GM21529 (cell line): ENCODE measurements at regions not wholly inside any gene's neighbourhood (a gene's known extent, or its start where the extent isn't known, plus 50 kb on each side); places are given as distances from the start of the nearest gene placed in this dataset.
A peak's percentile ranks its signal among the peaks of the same experiment; 100 is the strongest.
"Not testable (repeated sequence)": the region's sequence is repeated elsewhere in the genome, so short reads cannot be mapped to it uniquely, and the experiment has no call there.

Source experiments
- ATAC-seq: cut with Tn5 transposase; IDR thresholded peaks from one replicate; pipeline ENCODE4 v1.9.1; 2021; ENCODE audit not compliant: unreplicated experiment

DNA sequence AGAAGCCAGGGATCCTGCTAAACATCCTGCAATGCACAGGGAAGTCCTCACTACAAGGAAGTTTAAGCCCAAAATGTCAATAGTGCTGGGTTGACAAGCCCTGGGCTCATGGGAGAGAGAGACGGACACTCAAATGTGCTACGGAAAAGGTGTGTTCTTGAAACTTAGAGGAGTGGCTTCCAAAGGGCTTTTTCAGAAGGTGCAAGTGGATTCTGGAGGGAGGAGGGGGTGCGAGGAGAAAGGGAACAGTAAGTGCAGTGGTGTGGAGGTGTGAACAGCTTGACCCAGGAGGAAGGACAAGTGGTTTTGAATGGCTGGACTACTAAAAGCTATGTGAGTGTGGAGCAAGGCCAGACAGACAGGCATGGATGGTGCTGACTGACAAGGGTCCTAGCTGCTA lies 50.4 kb upstream of the CECR2 start:
- ATAC-seq, result no peak

DNA sequence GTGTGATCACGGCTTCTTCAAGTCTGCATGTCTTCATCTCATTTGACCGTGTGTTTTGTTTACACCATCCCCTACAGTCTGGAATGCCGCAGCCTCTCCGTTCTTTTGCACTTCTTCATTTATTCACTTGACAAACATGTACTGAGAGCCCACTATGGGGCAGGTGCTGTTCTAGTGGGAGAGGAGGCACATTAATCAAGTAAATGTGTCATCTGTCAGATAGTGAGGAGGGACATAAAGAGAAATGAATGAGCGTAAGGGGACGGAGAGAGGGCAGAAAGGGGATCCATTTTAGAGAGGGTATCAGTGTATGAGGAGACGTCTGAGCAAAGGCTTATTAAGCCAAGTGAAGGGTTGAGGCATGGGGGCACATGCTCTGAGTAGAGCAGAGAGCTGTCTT lies 54.0 kb upstream of the CECR2 start:
- ATAC-seq, result no peak

DNA sequence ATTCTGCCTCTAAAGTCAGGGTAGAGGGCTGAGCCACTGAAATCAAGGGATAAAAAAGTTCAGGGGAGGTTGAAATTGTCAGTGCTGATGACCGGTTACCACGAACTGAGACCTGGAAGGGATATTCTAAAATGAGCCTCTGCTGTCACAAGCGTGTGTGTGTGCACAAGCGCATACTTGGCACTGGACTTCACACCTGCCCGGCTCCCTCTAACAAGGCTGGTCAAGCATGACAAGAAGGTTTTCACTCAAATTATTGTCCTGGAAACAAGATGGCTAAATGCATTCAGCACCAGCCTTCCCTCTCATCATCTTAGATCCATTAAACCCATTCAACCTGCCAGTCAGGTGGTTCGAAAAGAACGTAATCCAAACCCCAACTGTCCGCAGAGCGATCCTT lies 54.8 kb upstream of the CECR2 start:
- ATAC-seq, result no peak

GRCh38 chr22:17313626-17314025 lies 55.6 kb upstream of the CECR2 start:
- no peak for ATAC-seq

DNA sequence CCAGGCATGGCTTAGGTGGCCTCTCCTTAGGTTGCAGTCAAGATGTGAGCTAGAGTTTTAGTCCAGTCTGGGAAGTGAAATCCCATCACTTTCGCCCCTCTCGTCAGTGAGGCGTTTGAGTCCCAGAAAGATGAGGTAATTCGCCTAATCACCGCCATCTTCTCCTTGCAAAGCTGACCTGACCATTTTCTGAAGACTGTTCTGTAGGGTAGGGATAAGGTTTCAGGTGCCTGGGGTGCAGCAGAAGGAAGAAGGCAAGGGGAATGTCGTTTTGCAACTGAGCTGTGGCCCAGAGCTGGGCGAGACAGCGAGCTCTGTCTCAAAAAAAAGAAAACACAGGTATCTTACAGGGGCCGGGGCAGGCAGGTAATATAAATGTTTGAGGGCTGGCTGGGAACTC lies 61.7 kb upstream of the CECR2 start:
- no peak for ATAC-seq

GRCh38 chr22:17305076-17305475 lies 64.2 kb upstream of the CECR2 start:
- ATAC-seq, result no peak

- peak; percentile 80 for ATAC-seq
These were observed 65.2 kb upstream of the CECR2 start for GRCh38 chr22:17303840-17304779.

GRCh38 chr22:17303441-17303839 lies 65.8 kb upstream of the CECR2 start:
- peak; percentile 17 for ATAC-seq

DNA sequence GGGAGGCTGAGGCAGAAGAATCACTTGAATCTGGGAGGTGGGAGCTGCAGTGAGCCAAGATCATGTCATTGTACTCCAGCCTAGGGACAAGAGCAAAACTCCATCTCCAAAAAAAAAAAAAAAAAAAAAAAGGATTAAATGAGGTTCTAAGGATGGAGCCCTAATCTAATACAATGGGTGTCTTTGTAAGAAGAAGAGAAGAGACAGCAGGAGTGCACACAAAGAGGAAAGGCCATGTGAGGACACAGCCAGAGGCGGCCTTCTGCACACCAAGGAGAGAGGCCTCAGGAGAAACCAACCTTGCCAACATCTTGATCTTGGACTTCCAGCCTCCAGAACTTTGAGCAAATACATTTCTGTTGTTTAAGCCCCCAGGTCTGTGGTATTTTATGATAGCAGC lies 66.6 kb upstream of the CECR2 start:
- ATAC-seq, result no peak

GRCh38 chr22:17300926-17301325 lies 68.3 kb upstream of the CECR2 start:
- no peak for ATAC-seq

- not testable (repeated sequence) for ATAC-seq
These were observed 70.3 kb upstream of the CECR2 start for GRCh38 chr22:17298805-17299502.

DNA sequence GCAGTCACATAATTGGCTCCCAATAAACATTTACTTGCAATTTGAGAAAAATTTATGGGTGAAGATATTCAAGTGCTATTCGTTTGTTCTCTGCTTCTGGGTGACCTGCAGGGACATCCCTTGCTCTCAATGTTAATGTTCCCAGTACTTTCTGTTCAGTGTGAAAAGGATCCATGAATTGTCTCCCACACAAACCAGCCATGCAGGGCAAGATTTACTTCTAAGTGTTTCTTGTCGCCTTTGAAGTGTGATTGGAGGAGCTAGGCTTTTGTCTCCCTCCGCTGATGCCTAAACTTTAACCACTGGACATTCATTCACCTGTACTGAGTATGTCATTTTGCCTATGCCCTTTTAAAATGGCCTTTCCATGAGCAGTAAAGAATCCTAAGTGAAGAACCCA lies 66.4 kb upstream of the ADA2 start:
- ATAC-seq, result no peak

DNA sequence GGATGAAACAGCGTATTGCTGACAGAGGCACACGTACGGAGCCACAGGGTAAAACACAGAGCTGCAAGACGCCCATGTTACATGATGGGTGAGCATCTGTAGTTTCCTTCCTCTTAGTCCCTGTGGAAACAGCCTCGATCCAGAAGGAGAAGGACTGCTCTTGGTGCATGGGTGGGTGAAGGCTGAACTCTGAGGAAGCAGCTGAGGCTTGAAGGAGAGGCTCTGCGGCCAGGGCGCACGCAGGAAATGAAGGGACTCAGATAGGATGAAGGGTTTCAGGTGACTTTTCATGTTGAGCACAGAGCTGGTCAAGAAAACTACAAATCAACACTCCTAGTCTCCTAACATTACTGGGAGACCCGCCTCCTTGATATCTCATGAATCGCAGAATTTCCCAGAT lies 65.7 kb upstream of the ADA2 start:
- ATAC-seq, result no peak

- no peak for ATAC-seq
These were observed 65.2 kb upstream of the ADA2 start for GRCh38 chr22:17284466-17284865.

- ATAC-seq, result not testable (repeated sequence)
These were observed 64.6 kb upstream of the ADA2 start for GRCh38 chr22:17283865-17284264.

DNA sequence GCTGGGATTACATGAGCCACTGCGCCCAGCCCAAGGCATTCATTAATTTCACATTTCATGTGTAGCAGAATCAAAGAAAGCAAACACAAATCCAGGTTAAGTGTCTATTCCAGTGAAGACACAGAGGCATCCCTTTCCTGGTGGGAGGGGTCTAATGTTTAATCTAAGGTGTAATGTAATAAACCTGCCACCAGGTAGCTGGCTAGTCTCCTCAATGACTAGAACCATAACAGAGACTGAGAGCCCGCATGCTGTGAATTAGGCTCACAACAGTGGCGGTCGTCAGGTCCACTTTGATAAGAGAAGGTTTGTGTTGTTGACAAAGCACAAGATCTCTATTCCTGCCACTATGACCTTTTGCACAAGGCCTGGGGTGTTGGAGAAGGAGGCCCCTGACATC lies 64.2 kb upstream of the ADA2 start:
- no peak for ATAC-seq

DNA sequence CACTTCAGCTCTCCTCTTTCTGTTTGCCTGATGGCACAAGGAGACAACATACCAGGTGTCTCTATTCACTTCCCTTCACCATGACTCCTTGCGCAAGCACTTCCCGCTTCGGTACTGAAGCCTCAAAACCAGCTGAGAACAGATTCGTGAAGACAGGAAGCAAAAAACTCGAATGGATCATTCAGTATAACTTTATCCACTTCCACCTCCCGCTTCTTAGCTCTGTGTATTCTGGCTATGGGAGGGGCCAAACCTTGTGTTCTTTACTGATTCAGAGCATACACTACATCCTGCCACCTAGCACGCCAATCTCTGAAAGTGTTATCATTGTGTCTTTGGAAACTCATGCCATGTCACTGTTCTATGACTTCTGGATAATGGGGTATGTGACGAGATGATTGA lies 62.2 kb upstream of the ADA2 start:
- ATAC-seq, result no peak

DNA sequence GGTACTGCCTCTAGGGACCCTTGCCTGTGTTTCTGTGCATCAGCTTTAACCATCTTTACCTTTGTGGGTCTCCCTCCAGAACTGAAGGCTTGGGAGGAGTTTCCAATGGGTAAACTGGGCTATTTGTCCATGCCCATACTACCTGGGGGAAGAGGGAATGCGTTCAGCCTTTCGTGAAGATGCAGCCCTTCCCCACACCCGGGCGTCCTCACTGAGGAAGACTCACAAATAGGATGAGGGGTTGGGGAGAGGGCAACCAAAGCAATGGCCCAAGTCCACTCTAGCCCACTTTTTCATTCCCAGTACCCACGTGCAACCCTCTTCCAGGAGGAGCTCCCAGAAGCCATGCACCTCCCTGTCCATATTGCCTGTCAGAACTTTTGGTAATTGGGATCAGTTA lies 61.8 kb upstream of the ADA2 start:
- no peak for ATAC-seq

- ATAC-seq, result no peak
These were observed 53.3 kb upstream of the ADA2 start for GRCh38 chr22:17272511-17272991.

DNA sequence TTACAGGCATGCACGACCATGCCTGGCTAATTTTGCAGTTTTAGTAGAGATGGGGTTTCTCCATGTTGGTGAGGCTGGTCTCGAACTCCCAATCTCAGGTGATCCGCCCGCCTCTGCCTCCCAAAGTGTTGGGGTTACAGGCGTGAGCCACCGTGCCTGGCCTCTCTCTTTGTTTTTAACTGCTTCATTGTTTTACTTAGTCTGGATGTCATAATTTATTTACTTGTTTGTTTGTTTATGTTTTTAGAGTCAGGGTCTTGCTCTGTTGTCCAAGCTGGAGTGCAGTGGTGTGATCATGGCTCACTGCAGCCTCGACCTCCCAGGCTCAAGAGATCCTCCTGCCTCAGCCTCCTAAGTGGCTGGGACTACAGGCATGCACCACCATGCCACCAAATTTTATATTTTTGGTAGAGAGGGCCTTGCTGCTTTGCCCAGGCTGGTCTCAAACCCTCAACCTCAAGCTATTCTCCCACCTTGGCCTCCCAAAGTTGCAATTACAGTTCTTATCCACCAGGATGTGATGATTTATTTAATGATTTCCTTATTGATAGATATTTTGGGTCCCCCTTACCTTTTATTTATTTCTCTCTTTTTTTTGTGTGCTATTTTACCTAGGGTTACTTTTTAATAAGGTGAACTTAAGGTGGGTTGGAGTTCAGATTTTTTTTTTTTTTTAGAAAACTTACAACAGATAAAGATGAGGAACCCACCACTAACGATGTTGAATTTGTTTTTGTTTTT lies 52.6 kb upstream of the ADA2 start:
- ATAC-seq, result no peak

DNA sequence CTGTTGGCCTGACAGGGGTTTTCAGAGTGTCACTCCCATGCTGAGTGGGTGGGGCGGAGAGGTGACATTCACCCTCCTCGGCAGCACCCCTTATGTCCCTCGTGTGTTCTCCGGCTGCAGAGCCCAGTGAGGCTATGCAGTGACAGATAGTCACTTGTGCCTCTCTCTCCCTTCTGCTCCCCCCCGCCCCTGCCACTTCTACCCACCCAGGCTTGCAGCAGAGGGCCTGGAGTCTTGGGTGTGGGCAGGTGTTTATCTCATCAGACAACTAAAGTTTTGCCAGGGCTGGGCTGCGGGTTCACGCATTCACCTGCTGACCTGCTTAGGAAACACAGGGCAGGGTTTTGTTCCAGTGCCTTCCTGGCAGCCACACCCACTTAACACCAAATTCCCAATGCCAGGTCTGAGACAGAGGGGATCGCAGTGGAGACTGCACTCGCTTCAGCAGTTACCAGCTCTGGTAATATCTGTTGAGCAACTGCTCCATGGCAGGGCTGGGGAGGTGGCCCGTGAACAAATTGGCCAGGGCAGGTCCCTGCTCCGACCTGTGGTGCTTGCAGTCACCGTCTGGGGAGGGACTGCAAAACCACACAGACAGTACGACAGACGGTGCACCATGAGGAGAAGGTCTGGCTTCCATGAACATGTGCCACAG lies 50.5 kb upstream of the ADA2 start:
- no peak for ATAC-seq
